AG09319 (cell line): ENCODE measurements at regions not wholly inside any gene's neighbourhood (a gene's known extent, or its start where the extent isn't known, plus 50 kb on each side); places are given as distances from the start of the nearest gene placed in this dataset.

Source experiments
- DNase-seq: peaks from one replicate; pipeline ENCODE4 v3.0.0-alpha.2; 2010; ENCODE audit warnings: low read depth; ENCODE audit errors: extremely low read depth
- TF ChIP-seq, protein P1 (sequence below): IDR thresholded peaks from 2 replicates; pipeline ENCODE4 v1.5.1; 2011; ENCODE audit warnings: low read depth, mild to moderate bottlenecking, inconsistent platforms, low read length, moderate library complexity

DNA sequence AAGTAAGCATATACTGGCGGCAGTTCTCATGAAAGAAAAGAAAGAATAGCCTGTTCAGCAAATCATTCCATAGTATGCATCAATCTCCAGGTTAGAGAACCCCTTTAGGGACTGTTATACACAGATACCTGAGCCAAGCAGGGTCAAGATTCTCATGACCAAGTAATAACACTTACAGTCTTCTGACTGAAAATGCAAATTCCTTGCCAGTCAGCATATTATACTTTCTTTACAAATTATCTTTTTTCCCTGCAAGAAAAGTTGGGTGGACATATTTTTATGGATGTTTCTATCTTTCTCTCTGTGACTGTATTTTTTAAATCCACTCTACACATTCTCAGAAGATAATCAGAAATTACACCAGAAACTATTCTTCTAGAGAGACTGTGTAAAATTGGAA, 120.4 kb upstream of the COL5A2 start:
- no peak for DNase-seq
- TF ChIP-seq, protein P1, sequence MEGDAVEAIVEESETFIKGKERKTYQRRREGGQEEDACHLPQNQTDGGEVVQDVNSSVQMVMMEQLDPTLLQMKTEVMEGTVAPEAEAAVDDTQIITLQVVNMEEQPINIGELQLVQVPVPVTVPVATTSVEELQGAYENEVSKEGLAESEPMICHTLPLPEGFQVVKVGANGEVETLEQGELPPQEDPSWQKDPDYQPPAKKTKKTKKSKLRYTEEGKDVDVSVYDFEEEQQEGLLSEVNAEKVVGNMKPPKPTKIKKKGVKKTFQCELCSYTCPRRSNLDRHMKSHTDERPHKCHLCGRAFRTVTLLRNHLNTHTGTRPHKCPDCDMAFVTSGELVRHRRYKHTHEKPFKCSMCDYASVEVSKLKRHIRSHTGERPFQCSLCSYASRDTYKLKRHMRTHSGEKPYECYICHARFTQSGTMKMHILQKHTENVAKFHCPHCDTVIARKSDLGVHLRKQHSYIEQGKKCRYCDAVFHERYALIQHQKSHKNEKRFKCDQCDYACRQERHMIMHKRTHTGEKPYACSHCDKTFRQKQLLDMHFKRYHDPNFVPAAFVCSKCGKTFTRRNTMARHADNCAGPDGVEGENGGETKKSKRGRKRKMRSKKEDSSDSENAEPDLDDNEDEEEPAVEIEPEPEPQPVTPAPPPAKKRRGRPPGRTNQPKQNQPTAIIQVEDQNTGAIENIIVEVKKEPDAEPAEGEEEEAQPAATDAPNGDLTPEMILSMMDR, result no peak

DNA sequence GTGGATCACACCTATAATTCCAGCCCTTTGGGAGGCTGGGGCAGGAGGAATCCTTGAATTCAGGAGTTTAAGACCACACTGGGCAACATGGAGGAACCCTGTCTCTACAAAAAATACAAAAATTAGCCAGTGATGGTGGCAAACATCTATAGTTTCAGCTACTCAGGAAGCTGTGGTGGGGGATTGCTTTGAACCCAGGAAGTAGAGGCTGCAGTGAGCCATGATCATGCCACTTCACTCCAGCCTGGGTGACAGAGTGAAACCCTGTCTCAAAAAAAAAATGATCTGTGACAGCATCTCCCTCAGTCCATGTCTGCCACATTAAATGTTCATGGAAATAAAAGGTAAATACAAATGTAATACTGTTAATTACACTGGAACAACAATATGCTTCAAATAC, 121.4 kb upstream of the COL5A2 start:
- no peak for DNase-seq
- TF ChIP-seq, protein P1, result no peak

DNA sequence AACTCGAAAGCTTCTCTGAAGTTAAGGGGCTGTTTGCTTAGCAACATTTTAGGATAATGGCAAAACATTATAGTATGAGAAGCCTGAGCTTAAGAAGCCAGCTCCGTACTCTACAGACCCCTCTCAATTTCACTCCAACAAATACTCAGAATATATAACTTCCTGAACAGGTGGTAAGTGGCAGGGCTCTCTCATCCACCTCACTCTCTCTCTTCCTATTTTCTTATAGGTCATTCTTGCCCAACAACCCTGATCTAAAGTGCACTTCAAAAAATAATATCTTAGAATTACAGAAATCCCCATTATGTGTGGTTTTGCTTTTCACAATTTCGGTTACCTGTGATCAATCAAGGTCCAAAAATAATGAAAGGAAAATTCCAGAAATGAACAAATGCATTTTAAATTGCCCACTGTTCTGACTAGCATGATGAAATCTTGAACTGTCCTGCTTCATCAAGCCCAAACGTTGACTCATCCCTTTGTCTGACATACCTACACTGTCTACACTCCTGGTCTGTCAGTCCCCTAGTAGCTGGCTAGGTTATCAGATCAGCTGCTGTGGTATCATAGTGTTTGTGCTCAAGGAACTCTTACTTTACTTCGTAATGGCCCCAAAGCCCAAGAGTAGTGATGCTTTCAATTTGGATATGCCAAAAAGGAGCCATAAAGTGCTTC, 122.8 kb upstream of the COL5A2 start:
- no peak for DNase-seq
- TF ChIP-seq, protein P1, result no peak

DNA sequence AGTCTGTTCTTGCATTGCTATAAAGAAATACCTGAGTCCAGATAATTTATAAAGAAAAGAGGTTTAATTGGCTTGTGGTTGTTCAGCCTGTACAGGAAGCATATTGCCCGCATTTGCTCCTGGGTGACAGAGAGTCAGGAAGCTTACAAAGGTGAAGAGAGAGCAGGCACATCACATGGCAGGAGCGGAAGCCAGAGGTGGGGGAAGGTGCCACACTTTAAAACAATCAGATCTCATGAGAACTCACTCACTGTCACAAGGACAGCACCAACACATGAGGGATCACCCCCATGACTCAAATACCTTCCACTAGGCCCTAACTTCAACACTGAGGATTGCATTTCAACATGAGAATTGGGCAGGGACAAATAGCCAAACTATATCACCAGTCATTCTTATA, 124.8 kb upstream of the COL5A2 start:
- no peak for DNase-seq
- TF ChIP-seq, protein P1, result no peak

DNA sequence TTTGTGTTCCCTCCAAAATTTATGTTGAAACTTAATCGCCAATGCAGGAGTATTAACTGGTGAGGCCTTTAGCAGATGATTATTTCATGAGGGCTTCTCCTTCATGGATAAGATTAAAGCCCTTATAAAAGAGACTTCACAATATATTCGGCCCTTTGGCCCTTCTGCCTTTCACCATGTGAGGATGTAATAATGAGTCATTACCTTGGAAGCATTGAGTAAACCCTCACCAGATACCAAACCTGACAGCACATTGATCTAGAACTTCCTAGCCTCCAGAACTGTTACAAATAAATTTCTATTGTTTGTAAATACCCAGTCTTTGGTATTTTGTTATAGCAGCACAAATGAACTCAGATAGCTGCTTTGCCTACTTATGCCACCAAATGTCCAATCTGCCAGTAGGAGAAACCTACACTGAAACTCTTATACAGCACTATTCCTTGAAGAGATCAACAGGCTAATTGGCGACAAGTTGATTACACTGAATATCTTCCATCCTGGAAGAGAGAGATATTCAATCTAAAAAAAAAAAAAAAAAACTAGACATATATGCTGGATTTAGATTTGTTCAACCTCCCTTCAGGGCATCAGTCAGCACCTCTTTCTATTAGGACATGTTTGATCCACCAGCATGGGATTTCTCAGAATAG, 125.9 kb upstream of the COL5A2 start:
- TF ChIP-seq, protein P1, result no peak
- no peak for DNase-seq

DNA sequence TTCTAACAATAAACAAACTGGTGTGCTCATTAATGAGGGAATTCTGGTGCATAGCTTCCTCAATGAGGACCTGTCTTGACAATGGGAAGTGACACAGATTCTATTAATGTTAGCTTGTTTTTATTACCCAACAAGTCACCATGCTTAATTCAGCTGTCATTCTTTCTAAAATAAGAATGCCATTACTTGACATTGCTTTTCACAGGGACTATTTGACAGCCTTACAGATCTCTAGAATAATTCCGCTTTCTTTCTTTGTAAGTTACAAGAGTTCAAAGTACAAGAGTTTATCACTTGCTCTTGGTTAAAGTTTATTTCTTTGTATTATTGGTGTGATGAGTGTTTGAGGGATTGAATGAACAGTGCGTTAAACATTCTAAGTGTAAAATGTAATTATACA, 127.0 kb upstream of the COL5A2 start:
- DNase-seq, result no peak
- TF ChIP-seq, protein P1, result no peak

DNA sequence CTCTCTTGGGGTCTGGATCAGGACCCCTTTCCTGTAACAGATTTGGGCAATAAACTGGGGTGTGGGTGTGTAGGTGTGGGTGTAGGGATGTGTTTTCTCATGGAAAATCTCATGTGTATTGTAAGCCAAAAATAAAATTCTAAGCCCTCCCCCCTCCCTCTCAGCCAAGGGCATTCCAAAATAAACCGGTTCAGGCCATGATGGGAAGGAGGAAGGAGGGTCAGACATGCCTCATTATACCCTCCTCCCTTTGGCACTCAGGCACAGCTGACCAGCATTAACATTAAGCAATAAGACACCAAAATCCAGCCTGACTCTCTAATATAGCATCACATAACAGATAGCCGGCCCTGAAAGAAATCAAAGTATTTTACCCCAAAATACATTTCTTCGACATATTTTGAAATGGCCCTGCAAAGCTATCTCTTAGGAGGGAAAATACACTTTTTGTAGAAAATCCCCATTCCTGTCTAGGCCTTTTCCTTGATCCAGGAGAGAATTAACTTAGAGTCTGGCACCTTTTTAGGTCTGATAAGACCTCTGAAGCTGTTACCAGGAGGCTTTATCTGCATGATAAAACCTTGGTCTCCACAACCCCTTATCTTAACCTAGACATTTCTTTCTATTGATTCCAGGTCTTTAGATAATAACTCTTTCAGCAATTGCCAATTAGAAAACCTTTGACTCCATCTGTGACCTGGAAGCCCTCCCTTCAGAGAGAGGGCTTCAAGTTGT, 128.7 kb upstream of the COL5A2 start:
- no peak for DNase-seq
- TF ChIP-seq, protein P1, result no peak
